ENCODE measurements at regions not wholly inside any gene's neighbourhood (a gene's known extent, or its start where the extent isn't known, plus 50 kb on each side); places are given as distances from the start of the nearest gene placed in this dataset.
"Not testable (repeated sequence)": the region's sequence is repeated elsewhere in the genome, so short reads cannot be mapped to it uniquely, and the experiment has no call there.

GRCh38 chr1:193451001-193451400 lies 264.6 kb upstream of the B3GALT2 start:
- no peak for DNase-seq (ENCODE audit: low read depth)

DNA sequence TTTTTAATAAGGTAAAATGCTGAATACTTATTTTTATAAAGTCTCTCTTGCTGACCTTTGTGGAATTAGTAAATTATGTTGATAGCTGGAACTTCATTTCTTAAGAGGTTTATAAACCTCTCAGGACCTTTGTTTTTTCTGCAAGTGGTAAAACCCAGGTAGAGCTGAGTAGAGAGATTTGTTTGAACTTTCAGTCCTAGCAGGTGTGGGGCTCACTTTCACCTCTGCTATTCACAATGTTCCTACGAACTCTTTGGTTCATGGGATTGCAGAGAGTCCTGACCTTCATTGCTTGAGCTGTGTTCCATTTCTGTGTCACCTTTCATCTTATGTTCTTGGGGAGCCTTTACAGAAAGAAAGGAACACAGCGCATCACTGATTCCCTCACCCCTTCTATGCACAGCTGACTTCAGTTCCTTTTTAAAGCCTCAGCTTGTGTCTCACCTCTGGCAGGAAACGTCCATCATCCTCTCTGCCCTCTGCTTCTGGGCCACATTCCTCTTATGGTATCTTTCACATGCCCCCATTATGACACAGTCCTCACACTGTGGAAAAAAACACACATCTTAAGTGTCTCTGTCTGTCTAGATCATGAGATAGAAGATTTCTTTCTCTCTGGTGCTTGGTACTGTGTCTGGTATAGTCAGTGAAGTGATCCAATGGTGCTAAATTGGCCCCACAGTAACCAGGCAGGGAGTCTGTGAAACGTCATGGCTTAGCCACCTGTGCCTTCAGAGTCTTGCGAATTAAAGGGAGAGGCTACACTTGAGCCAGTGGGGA lies 262.5 kb upstream of the B3GALT2 start:
- peak; percentile 22 for DNase-seq (ENCODE audit: low read depth)

DNA sequence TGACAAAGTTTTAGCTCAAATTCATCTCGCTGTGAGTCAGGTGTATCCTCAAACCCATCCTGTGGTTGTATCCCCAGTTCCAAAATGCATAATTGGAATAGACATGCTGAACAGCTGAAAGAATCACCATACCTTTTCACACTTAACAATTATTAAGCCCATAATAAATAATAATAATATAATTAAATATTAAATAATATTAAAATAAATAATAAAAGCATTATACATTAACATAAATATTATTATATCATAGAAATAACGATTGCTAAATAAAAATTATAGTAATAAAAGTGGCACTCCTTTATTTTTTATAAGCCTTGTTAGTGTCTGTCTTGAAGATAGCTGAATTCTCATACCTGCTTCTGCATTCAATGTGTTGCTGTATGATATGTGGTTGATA lies 257.5 kb upstream of the B3GALT2 start:
- DNase-seq (ENCODE audit: low read depth) = no peak

DNA sequence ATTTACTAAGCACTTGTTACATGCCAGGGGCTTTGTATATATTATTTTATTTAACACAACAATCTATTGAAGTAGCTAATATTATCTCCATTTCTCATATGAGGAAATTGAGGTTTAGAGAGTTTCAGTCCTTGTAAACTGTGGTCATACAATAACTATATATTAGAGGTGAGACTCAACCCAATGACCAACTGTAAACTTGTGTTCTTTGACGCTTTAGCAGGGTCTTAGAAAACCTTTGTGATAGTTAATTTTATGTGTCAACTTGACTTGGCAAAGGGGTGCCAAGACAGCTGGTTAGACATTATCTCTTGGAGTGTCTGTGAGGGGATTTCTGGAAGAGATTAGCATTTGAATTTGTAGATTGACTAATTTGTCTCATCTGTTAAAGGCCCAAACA lies 252.4 kb upstream of the B3GALT2 start:
- no peak for DNase-seq (ENCODE audit: low read depth)

DNA sequence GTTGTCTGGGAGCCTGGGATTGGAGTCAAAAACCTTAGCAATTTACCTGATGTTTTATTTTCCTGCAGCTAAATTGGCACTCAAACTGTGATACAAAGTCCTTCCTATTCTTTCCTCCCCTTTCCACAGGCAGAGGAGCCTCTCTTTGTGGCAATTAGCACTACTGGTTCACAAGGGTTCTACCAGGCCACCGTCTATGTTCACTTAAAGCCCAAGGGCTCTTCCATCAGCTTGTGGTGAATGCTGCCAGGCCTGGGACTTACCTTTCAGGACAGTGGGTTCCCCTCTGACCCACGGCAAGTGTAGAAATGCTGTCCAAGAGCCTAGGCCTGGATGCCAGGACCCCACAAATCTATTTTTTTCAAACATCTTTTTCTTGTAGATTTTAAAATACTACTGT lies 251.9 kb upstream of the B3GALT2 start:
- DNase-seq (ENCODE audit: low read depth) = no peak

GRCh38 chr1:193437785-193438184 lies 251.4 kb upstream of the B3GALT2 start:
- no peak for DNase-seq (ENCODE audit: low read depth)

DNA sequence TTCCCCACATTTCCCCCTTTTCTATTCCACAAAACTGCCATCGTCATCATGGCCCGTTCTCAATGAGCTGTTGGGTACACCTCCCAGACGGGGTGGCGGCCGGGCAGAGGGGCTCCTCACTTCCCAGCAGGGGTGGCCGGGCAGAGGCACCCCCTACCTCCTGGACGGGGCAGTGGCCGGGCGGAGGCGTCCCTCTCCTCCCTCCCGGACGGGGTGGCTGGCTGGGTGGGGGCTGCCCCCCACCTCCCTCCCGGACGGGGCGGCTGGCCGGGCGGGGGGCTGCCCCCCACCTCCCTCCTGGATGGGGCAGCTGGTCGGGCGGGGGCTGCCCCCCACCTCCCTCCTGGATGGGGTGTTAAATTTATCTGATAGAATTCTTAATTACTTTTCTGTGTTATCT lies 250.9 kb upstream of the B3GALT2 start:
- not testable (repeated sequence) for DNase-seq (ENCODE audit: low read depth)

- DNase-seq (ENCODE audit: low read depth) = no peak
These were observed 249.4 kb upstream of the B3GALT2 start for GRCh38 chr1:193435781-193436180.

DNA sequence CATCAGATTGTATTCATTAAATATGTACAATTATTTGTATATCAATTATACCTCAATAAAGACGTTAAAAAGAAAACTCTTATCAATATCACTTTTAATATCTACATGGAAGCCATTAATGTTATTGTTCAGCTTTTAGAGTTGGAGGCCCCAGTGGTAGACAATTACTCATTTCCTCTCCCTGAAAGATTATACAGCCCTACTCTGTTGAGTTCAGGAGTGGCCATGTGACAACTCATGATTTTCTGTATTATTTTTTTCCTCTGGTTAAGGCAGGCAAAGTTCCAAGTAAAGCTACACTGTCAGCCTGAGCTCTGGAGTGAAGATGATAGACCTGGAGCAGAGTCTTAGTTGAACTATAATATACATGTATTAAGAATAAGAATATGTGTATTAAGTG lies 247.9 kb upstream of the B3GALT2 start:
- DNase-seq (ENCODE audit: low read depth) = peak; percentile 84

DNA sequence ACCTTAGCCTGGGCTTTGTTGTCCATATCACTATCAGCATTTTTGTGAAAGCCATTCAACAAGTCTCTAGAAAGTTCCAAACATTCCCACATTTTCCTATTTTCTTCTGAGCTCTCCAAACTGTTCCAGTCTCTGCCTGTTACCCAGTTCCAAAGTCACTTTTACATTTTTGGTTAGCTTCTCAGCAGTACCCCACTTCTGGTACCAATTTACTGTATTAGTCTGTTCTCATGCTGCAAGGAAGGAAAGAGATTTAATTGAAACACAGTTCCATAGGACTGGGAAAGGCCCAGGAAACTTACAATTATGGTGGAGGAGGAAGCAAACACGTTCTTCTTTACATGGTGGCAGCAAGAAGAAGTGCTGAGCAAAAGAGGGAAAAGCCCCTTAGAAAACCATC lies 247.2 kb upstream of the B3GALT2 start:
- no peak for DNase-seq (ENCODE audit: low read depth)

GRCh38 chr1:193432979-193433587 lies 246.7 kb upstream of the B3GALT2 start:
- no peak for DNase-seq (ENCODE audit: low read depth)

DNA sequence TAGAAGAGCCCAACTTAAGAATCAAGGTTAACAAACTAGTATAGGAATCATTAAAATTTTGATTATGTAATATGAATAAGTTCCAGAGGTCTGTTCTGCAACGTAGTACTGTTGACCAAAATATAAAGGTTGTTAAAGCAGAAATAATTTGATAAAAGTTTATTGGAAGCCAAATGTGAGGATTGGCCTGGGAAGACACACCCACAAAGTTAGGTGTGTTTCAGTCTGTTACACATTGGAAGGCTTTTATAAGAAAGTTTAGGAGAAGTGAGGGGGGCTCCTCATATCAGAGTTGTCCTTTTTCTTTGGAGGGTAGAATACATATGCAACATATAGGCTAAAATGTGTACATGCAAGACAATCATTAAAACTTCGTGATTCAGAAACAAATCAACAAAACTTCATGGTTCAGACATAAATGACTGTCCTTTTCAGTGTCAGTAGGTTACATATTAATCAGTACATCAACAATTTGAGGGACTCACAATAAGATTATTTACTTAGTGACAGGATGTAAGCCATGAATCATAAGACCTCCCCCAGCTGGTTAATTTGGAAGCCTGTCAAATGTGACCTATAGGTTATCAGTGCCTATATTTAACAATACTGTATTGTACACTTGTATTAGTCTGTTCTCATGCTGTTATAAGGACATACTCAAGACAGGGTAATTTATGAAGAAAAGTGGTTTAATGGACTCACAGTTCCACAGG lies 245.0 kb upstream of the B3GALT2 start:
- no peak for DNase-seq (ENCODE audit: low read depth)

- DNase-seq (ENCODE audit: low read depth) = no peak
These were observed 241.1 kb upstream of the B3GALT2 start for GRCh38 chr1:193427524-193427923.

- DNase-seq (ENCODE audit: low read depth) = no peak
These were observed 239.6 kb upstream of the B3GALT2 start for GRCh38 chr1:193426061-193426460.

DNA sequence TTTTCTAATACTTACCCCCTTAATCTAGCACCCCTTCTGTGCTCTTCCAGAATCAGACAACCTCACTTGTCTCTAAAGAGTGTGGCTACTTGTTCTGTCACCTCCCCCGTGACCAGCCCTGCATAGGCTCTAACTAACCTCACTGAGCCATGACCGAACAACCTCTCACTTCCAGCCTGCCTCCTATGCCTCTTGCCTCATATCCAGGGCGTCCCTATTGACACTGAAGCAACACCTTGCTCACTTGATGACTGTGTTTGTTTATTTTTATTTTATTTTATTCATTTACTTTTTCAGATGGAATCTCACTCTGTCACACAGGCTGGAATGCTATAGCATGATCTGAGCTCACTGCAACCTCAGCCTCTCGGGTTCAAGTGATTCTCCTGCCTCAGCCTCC lies 235.1 kb upstream of the B3GALT2 start:
- no peak for DNase-seq (ENCODE audit: low read depth)

DNA sequence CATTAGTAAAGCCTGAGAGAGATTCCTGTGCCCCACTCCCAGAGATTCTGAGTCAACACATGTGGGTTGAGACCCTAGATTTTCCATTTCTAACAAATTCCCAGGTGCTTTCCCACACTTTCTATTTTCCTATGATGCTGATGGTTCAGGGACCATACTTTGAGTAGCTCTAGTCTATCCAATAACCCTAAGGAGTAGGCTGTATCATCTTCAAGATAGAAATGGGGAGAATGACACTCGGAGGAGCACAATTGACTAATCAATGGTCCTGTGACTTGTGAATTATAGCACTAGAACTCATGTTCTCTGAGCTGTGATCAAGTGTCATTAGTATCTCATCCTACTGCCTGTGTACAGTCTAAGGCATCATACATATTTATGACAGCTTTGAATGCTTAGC lies 232.9 kb upstream of the B3GALT2 start:
- DNase-seq (ENCODE audit: low read depth) = no peak

DNA sequence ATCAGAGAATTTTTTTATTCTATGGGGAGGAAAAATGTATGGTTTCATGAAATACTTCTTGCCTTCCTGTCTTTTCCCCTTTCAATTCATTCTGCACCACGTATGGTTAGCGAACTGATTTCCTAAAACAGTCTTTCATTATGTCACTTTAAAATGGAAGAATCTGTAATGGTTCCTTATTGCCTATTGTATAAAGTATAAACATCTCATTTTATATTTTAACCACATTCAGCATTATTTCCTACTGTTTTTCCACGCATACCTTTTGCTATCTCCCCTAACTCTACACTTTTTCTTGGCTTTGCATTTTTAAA lies 232.3 kb upstream of the B3GALT2 start:
- DNase-seq (ENCODE audit: low read depth) = no peak

- peak; percentile 77 for DNase-seq (ENCODE audit: low read depth)
These were observed 231.7 kb upstream of the B3GALT2 start for GRCh38 chr1:193417945-193418744.

DNA sequence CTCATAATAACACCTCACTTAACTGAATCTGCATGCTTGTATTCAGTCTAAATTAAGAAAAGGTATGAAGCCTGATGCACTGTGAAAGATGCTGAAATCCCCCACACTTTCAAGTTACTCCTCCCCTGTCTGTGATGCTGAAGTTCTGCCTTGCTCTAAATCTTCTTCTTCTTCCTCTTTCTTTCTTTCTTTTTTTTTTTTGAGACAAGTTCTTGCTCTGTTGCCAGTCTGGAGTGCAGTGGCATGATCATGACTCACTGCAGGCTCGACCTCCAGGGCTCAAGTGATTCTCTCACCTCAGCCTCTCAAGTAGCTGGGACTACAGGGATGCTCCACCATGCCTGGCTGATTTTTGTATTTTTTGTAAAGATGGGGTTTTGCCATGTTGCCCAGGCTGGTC lies 231.0 kb upstream of the B3GALT2 start:
- DNase-seq (ENCODE audit: low read depth) = peak; percentile 63

DNA sequence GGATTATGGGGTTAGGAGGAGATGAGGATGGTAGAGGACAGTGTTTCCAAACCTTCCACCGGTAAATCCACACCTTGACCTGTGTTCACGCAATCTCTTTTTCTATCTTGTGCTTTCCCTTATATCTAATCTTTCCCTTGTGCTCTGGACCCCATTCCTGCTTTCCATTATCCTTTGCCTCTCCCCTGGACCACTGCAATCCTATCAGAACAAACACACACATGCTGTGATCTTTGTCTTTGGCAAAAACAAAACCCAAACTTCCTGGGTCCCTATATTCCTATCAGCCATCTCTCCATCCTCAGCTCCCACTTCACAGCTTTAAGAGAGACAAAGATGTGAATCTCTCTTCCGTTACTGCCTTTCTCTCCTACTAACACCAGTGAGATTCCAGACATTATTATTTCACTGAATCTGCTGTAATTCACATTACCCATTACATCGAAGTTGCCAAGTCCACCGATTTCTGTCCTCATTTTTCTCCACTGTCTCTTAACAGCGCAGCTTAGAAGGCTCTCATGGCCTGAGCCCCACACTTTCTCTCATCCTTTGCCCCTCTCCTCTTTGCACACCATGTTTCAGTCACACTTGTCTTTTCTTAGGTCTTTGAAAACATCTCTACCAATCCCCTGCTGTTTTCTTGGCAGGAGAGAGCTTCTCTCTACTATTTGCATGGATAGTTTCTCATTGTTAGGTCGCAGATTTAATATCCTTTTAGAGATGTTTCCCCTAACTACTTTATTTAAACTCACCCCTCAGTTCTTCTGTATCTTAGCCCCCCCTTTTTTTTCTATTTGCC lies 230.0 kb upstream of the B3GALT2 start:
- no peak for DNase-seq (ENCODE audit: low read depth)

GRCh38 chr1:193415256-193415655 lies 228.8 kb upstream of the B3GALT2 start:
- DNase-seq (ENCODE audit: low read depth) = no peak

GRCh38 chr1:193413376-193413775 lies 227.0 kb upstream of the B3GALT2 start:
- no peak for DNase-seq (ENCODE audit: low read depth)
